GM21717 (cell line): ENCODE measurements at regions not wholly inside any gene's neighbourhood (a gene's known extent, or its start where the extent isn't known, plus 50 kb on each side); places are given as distances from the start of the nearest gene placed in this dataset.

Source experiments
- ATAC-seq: cut with Tn5 transposase; IDR thresholded peaks from one replicate; pipeline ENCODE4 v1.9.1; 2021; ENCODE audit warnings: mild to moderate bottlenecking, moderate library complexity; ENCODE audit not compliant: unreplicated experiment

- no peak for ATAC-seq
Measured at GRCh38 chr2:22991844-22992243, 393.1 kb upstream of the KLHL29 start.

- no peak for ATAC-seq
Measured at GRCh38 chr2:22992441-22992840, 392.5 kb upstream of the KLHL29 start.

- ATAC-seq = no peak
Measured at GRCh38 chr2:22993250-22993649, 391.7 kb upstream of the KLHL29 start.

DNA sequence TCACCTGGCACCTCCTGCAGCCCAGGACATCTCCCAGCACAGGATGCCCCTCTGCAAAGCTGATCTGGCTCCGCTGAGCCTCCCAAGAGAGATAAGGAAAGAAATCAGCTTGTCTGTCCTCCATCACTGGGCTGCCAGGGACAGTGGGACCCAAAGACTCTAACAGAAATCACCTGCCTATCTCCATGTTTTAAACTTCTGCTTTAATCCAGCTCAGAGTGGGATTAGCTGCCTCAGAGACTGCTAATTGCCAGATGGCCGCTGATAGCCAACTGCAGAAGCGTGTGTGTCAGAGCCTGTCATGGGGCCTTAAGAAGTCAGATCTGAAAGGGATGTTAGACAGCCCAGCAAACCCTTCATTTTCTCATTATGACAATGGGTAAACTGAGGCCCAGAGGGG, 389.4 kb upstream of the KLHL29 start:
- no peak for ATAC-seq

GRCh38 chr2:22996911-22997310, 388.1 kb upstream of the KLHL29 start:
- no peak for ATAC-seq

GRCh38 chr2:22998359-22998758, 386.6 kb upstream of the KLHL29 start:
- ATAC-seq = no peak

DNA sequence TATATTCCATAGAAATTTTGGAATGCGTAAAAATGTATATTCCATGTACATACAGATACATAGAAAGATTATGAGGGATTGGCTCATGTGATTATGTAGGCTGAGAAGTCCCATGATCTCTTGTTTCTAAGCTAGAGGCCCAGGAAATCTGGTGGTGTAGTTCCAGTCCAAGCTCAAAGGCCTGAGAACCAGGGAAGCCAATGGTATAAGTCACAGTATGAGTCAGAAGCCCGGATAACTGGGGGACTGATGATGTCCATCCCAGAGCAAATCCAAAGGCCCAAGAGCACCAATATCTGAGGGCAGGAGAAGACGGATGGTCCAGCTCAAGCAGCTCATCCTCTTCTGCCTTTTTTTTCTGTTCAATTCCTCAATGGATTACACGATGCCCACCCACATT, 385.0 kb upstream of the KLHL29 start:
- ATAC-seq = no peak

GRCh38 chr2:23002234-23002633, 382.7 kb upstream of the KLHL29 start:
- no peak for ATAC-seq

- no peak for ATAC-seq
Measured at GRCh38 chr2:23005469-23005868, 379.5 kb upstream of the KLHL29 start.

DNA sequence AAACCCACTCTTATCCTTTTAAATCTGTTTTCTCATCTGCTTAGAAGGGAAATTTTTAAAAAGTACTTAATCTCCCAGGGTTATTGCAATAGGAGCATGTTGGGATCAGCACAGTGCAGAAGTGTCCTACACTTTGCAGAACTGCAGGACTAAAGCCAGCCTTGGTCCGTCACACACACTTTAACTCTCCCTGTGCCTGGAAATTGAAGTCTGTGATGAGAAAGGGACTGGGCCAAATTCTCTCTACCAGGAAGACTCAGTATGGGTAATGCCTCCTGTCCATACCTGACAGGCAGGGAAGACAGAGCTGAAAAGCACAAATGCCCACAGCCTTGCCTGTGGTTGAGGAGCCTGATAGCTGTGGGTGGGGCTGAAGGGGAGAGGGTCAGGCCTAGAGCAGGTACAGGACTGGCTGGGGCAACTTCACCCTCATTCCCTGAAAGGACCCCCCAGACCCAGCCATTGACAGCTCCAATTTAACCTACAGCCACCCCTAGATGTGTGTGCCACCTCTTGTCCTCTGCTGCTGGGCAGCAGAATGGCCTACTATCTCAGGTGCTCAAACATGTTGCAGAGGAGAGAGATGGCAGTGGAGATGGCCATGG, 377.2 kb upstream of the KLHL29 start:
- ATAC-seq = no peak

DNA sequence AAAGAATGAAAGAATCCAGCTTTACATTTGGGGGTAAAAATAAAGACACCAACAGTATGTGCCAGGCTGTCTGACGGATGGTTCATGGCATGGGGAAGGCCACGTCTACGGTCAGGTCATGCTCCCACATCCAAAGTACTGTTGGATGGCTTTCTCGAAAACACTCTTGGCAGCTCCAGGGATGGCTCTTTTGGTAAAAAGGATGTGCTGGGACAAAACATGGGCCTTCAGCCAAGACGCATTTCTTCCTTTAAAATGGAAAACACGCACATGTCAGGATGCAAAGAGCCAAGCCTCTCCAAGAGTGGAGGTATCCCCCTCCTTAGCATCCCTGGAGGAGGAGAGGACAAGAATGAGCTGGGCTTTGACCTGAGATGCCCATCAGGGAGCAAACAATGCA, 376.5 kb upstream of the KLHL29 start:
- no peak for ATAC-seq

DNA sequence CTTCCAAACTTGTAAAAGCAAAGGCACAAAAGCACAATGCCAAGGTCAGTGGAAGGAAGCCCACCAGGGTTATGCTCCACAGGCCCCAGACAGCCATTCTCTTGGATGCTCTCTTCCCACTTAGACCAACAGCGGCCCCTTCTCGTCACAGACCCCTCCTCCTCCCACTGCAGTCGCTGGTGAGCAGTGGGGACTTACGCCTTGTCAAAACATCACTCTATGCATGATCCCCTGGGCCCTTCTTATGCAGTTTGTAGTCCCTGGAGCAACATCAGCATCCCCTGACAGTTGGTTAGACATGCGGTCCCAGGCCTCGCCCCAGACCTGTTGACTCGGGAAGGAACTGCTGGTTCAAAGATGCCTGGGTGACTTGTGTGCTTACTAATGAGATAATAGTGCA, 376.0 kb upstream of the KLHL29 start:
- ATAC-seq = no peak

DNA sequence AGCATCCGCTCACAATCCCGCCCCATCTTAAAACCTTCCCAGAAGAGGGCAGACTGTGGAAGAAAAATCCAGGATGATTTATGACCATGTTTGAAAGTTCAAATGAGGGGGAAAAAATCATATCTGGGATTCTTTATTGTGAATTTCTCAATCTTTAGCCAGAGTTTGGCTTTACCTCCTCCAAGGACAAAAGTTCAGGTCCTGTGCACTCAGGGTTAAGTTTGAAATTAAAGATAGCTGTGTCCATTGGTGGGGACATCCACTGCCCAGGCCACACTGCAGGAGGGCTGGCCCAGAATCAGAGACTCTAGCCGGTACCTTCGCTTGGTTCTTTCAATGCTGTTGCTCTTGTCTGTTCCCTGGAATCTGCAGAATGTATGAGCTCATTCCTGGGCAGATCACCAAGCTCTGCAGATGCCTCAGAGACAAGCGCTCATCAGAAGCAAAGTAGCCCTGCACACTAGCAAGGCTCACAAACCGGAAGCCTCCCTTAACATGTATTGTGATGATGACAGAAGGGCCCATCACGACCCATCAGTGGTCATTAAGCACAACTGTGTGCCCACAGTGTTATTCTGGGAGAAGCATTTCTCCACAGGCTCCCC, 375.3 kb upstream of the KLHL29 start:
- no peak for ATAC-seq

DNA sequence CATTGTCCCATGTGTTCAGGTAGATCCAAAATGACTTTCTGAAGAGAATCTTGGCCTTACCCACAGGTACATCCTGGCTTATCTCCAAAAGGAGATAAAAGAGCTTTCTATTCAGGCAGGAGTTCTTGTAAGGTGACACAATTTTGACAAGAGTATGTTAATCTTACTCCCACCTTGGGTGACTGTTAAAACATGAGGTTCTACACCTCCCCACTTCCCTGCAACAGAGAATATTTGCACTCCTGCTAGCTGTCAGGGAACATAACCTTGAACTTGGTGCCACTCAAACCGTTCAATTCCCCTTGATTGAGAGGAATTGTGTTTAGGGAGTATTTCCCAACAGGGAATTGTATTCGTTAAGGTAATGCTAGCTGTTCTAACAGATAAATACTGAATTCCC, 372.5 kb upstream of the KLHL29 start:
- ATAC-seq = no peak

DNA sequence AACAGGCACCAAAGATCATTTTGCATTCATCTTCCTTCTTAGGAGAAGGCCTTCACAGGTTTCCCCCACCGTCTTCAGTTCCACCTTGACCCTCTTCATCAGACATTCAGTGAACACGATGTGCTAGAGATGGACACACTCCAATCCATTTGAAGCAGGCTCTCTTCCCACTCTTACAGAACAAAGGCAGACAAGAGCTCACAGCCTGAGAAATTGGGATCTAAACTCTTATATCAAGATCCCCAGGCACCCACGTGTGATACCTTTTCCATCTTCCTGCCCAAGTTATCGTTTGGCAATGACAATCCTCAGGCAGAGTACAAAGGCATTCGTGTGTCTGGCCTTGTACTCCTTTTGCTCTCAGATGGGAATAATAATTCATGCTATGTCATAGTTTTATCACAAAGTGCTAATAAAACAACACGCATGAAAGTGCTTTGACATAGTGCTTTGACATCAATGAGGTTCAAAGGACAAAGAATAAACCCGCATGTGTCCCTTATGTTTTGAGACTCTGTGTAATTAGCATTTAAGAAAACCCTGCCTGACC, 369.3 kb upstream of the KLHL29 start:
- ATAC-seq = no peak

- ATAC-seq = no peak
Measured at GRCh38 chr2:23019476-23019875, 365.5 kb upstream of the KLHL29 start.

GRCh38 chr2:23020659-23021058, 364.3 kb upstream of the KLHL29 start:
- no peak for ATAC-seq

DNA sequence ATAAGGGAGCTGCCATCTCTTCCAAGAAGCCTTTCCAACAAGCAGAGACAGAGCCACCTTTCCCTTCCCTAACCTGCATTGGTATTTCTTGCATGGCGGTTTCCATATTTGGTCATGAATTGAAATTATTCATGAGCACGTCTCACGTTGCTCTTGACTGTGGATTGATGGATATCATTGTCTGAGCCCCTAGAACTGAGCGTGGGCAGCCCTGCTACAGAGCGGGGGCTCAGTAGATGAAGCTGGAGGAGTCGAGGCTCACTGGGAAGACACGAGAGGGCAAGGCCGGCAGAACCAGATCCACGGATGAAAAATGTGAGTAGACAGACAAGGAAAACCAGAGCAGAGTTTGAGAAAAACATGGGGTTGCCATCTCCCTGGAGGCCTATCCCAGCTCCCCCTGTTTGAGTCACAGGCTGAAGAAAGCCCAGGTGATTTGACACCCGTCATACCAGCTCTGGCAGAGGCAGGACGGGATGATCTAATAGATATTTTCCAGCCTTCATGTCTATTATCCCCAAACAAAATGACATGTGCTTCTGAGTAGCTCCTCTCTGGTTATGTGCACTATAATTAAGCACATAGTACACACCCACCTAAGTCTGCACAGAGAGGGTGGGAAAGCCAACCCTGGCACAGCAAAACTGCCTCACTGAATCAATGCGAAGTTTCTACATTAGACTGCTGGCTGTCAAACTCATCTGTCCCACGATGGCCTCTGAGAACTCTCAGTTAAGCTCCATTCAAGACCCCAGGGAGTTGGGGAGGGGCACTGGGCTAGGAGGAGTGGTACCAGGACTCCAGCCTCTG, 363.5 kb upstream of the KLHL29 start:
- ATAC-seq = no peak

- no peak for ATAC-seq
Measured at GRCh38 chr2:23023722-23024121, 361.3 kb upstream of the KLHL29 start.

GRCh38 chr2:23026671-23027070, 358.3 kb upstream of the KLHL29 start:
- no peak for ATAC-seq

DNA sequence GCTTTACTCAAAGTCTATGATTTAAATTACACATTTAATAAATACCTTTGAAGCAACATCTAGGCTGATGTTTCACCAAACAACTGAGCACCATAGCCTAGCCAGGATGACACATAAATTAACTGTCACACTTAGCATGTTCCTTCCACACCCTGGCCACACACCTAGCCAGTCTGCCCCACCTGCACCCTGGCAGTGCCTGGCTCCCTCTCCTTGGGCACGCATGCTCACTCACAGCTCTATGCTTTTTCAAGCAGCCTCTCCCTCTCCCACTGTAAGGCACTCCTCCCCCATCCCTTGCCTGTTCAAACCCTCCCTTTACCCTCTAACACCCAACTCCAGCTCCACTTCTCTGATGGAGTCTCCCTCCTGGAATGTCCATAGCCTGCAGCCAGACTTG, 357.6 kb upstream of the KLHL29 start:
- no peak for ATAC-seq

DNA sequence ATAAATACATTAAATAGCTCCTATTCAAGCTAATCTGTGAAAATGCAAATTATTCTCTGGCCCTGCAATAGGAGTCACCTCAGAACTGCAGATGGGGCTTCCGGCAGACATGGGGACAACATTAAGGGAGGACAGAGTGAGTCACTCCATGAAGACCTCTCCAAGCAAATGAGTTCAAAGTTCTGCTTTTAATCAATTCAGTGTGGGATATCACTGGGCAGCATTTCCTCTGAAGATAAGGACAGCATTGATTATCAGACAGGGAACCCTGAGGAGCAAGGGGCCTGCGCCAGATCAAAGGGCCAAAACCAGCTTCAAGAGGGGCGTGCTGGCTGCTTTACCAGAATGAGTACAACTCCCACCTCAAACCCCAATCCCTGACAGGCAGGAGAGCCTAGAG, 356.9 kb upstream of the KLHL29 start:
- no peak for ATAC-seq
